Heart left ventricle (tissue), 16 donors: ENCODE measurements at regions not wholly inside any gene's neighbourhood (a gene's known extent, or its start where the extent isn't known, plus 50 kb on each side); places are given as distances from the start of the nearest gene placed in this dataset.
A peak's percentile ranks its signal among the peaks of the same experiment; 100 is the strongest.

ENCODE experiments used
- ATAC-seq, 4 donors: fragments of 200-7000 bp; cut with Tn5 transposase; one replicate each; pipeline ENCODE4 v1.9.1; 2020 to 2022; ENCODE audit warnings: moderate library complexity in 4 of 4, mild to moderate bottlenecking in 3 of 4, moderate number of reproducible peaks in 1 of 4
- DNase-seq, 5 donors: peaks; one replicate each; pipeline ENCODE4 v3.0.0-alpha.2; 2020
- H3K27ac ChIP-seq, 12 donors: fragments of 200-600 bp; sonication (generic) in 4 of 12; one replicate each; pipeline versions ENCODE4 v1.5.0 to v1.8.0; 2016 to 2022; ENCODE audit warnings: mild to moderate bottlenecking in 2 of 12
- H3K27me3 ChIP-seq, 9 donors: fragments of 200-600 bp; sonication (generic) in 2 of 9; one replicate each; pipeline versions ENCODE4 v1.5.1 to v1.8.0; 2016 to 2022; ENCODE audit warnings: mild to moderate bottlenecking in 3 of 9
- H3K36me3 ChIP-seq, 9 donors: fragments of 200-600 bp; sonication (generic) in 2 of 9; one replicate each; pipeline versions ENCODE4 v1.5.0 to v1.8.0; 2018 to 2022; ENCODE audit warnings: mild to moderate bottlenecking in 2 of 9
- H3K4me1 ChIP-seq, 12 donors: fragments of 200-600 bp; sonication (generic) in 4 of 12; one replicate each; pipeline versions ENCODE4 v1.5.0 to v1.8.0; 2016 to 2022; ENCODE audit warnings: mild to moderate bottlenecking in 3 of 12
- H3K4me3 ChIP-seq, 12 donors: fragments of 200-600 bp; sonication (generic) in 4 of 12; one replicate each; pipeline versions ENCODE4 v1.5.0 to v1.8.0; 2017 to 2022; ENCODE audit warnings: mild to moderate bottlenecking in 9 of 12, moderate library complexity in 4 of 12
- H3K9me3 ChIP-seq, 12 donors: fragments of 200-600 bp; sonication (generic) in 4 of 12; one replicate each; pipeline versions ENCODE4 v1.5.0 to v1.8.0; 2016 to 2022; ENCODE audit warnings: mild to moderate bottlenecking in 1 of 12
- CTCF ChIP-seq, 12 donors: fragments of 200-600 bp; sonication (generic) in 4 of 12; IDR thresholded peaks; one replicate each; pipeline versions ENCODE4 v1.5.0 to v1.8.0; 2018 to 2022; ENCODE audit warnings: antibody characterized with exemption in 12 of 12, mild to moderate bottlenecking in 5 of 12
- POLR2A ChIP-seq, 2 donors: fragments of 450-650 bp; IDR thresholded peaks; one replicate each; pipeline ENCODE4 v1.6.1; 2017; ENCODE audit warnings: antibody characterized with exemption in 2 of 2, mild to moderate bottlenecking in 2 of 2, moderate library complexity in 2 of 2
- WGBS, 4 donors: extraction: QIAGEN DNeasy Blood & Tissue Kit in 2 of 4; methylation state at CpG; one replicate each; pipeline versions ENCODE4 v1.1.5 to v1.1.7; 2013 to 2018; 5-methylcytosine and 5-hydroxymethylcytosine counted together
- intact Hi-C, 10 donors: fragments of 100-400 bp; cut with DNase I; formaldehyde crosslinking; loops; one replicate each; pipeline versions ENCODE4 v1.11.1 to v1.14.2; 2022
- donor health status: ischemic (EF 13 %, LVEDD 7.1; RV severe dilation, severe dysfunction).
- donor health status: healthy with polysubstance abuse.
- donor health status: DM: no; HTN: yes; CAD: no.
- donor health status: DM: no; HTN: no; CAD: no.
- donor health status: ischemic (EF 25% LVEDD 6.9; RV normal size, moderate dysfunction).
- donor health status: ischemic (EF 25% LVEDD 5.7; RV mildly dilated, moderate dysfunction).
- donor health status: healthy.
- donor health status: DM: yes; HTN: yes; CAD: no.
- donor health status: ischemic (EF 35%, LVEDD 5.7; RV mildly dilated, moderate dysfunction).
- donor health status: nonischemic (EF 11% LVEDD 7.7; RV severe dilation, severe dysfunction).
- donor health status: DM: yes; HTN: yes; CAD: no.
- donor health status: PGD.
- donor health status: ischemic (EF 29% LVEDD 5.4; RV normal size, mild dysfunction).
- donor health status: nonischemic (EF 23%, LVEDD 6.1; RV moderate dilation, normal function).

GRCh38 chr5:74935752-74936091 lies 69.5 kb upstream of the FAM169A start:
- Histone ChIP-seq H3K4me3 (no peak overlapping the region), H3K36me3 (no peaks in the 10 kb centered on the region), H3K4me1 (peaks cover 0 to 12% (median 0%) of the 10 kb centered on the region in 12 donors), H3K27ac (peak overlapping the region in 1 of 12 donors; percentile 15), H3K9me3 (no peaks in the 10 kb centered on the region), H3K27me3 (peaks cover 0 to 45% (median 10%) of the 10 kb centered on the region in 9 donors)
- intact Hi-C loops: no loop called here
- WGBS, 4 donors: 34 to 42% (median 39%) methylated on average over 4 of the region's 4 CpGs
- ATAC-seq (no peak), DNase-seq (no peak)
- TF ChIP-seq CTCF (IDR thresholded peaks at IDR 0.05) (no peak), POLR2A (IDR thresholded peaks at IDR 0.05) (no peak)

- H3K4me1 ChIP-seq: peaks cover 0 to 12% (median 0%) of the 10 kb centered on the region in 12 donors
- peak in 5 of 12 donors; percentile 8 to 30 (median 22) for TF ChIP-seq CTCF (IDR thresholded peaks at IDR 0.05)
- no peak for TF ChIP-seq POLR2A (IDR thresholded peaks at IDR 0.05)
- H3K27ac ChIP-seq: peak overlapping the region in 1 of 12 donors; percentile 15
- peaks cover 0 to 45% (median 10%) of the 10 kb centered on the region in 9 donors for H3K27me3 ChIP-seq
- no peak overlapping the region for H3K4me3 ChIP-seq
- peak in 2 of 4 donors; percentile 12 to 24 for ATAC-seq
- intact Hi-C loops: no loop called here
- no peak for DNase-seq
- no peaks in the 10 kb centered on the region for H3K36me3 ChIP-seq
- H3K9me3 ChIP-seq: no peaks in the 10 kb centered on the region
- WGBS, 4 donors: 32 to 42% (median 34%) methylated on average over 9 of the region's 9 CpGs
These were observed 69.0 kb upstream of the FAM169A start for GRCh38 chr5:74934949-74935751.

DNA sequence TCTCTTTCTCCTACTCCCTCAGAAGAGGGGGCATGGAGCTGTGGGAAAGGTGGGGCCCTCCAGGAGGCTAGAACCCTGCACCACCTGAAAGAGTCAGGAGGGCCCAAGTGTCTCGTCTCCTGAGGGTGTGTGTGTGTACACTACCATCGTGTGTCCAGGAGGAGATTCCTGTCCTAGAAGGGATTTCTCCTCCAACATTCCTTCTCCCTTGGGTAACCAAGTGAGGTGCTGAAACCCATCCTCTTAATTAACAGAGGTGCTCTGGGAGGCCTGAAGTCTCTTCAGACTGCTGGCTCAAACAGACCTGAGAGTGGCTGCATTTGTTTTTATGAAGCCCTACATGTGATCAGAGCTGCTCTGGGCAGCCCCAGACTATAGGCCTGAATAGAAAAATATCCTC lies 61.1 kb upstream of the FAM169A start:
- intact Hi-C loops: loop anchor here in 1 of 10 donors (10.0 kb wide), 1 partner anchor 1327 kb away; no protein-coding TSS in a partner anchor
- H3K9me3 ChIP-seq: no peaks in the 10 kb centered on the region
- H3K27ac ChIP-seq: no peak overlapping the region
- DNase-seq (no peak), ATAC-seq (no peak)
- H3K36me3 ChIP-seq: no peaks in the 10 kb centered on the region
- no peak overlapping the region for H3K4me3 ChIP-seq
- 64 to 96% (median 71%) methylated on average over 2 of the region's 2 CpGs for WGBS, 4 donors
- no peaks in the 10 kb centered on the region for H3K4me1 ChIP-seq
- H3K27me3 ChIP-seq: peaks cover 0 to 2% (median 0%) of the 10 kb centered on the region in 9 donors
- no peak for TF ChIP-seq POLR2A (IDR thresholded peaks at IDR 0.05)
- TF ChIP-seq CTCF (IDR thresholded peaks at IDR 0.05): no peak

- Histone ChIP-seq H3K4me1 (no peaks in the 10 kb centered on the region), H3K4me3 (no peak overlapping the region), H3K9me3 (peaks cover 0 to 3% (median 0%) of the 10 kb centered on the region in 12 donors), H3K27ac (no peak overlapping the region), H3K36me3 (no peaks in the 10 kb centered on the region), H3K27me3 (peaks cover 0 to 3% (median 0%) of the 10 kb centered on the region in 9 donors)
- TF ChIP-seq CTCF (IDR thresholded peaks at IDR 0.05) (peak; percentile 23 to 60 (median 48)), POLR2A (IDR thresholded peaks at IDR 0.05) (no peak)
- DNase-seq (no peak), ATAC-seq (peak in 1 of 4 donors; percentile 55)
- intact Hi-C loops: loop anchor here (2.0 to 10.0 kb wide), 8 partner anchors 145 to 1015 kb away; partner anchors contain the start of genes GFM2 (in 7 of the 10) and NSA2 (in 7 of the 10)
- WGBS, 4 donors: 6 to 10% (median 8%) methylated on average over 6 of the region's 6 CpGs
These were observed 53.3 kb upstream of the FAM169A start for GRCh38 chr5:74919487-74919886.
